GM18508 (cell line): ENCODE measurements at regions not wholly inside any gene's neighbourhood (a gene's known extent, or its start where the extent isn't known, plus 50 kb on each side); places are given as distances from the start of the nearest gene placed in this dataset.

Experiments used
- ATAC-seq: cut with Tn5 transposase; IDR thresholded peaks from one replicate; pipeline ENCODE4 v1.9.1; 2021; ENCODE audit warnings: moderate number of reproducible peaks; ENCODE audit not compliant: insufficient read depth, unreplicated experiment

DNA sequence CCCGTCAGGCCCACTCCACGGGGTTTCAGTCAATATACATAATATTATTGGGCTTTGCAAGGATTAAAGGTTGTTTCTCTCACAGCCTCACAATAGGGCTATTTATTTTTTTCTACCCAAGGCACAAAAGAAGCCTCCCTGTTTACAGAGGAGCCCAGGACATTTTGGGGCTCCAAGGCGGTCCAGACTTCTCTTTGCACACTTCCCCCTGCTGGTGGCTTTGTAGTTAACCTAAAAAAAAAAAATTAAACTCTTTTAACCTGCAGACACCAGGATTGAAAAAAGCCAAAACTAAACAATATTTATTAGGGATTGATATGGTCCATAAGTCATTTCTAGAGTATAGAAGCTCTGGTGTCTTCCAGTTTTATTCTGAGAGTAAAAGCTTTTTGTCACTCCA, 169.7 kb upstream of the ZFHX3 start:
- ATAC-seq = no peak

DNA sequence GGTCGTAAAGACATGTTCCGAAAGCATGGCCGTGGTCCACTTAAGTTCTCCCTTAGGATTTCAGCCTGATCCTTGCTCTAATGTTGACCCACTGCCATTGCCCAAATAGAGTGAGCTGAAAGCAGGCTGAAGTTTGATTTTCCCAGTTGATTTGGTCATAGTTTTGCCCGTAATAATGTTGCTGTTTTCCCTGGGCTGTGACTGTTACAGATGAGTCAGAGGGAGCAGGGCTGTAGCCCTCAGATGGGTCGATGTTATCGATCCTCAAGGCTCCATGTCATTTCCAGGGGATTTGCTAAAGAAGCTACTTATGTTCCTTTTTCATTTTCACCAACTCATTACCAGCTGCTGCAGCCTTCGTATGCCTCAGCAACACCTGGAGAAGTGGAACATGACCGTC, 169.0 kb upstream of the ZFHX3 start:
- ATAC-seq = no peak

DNA sequence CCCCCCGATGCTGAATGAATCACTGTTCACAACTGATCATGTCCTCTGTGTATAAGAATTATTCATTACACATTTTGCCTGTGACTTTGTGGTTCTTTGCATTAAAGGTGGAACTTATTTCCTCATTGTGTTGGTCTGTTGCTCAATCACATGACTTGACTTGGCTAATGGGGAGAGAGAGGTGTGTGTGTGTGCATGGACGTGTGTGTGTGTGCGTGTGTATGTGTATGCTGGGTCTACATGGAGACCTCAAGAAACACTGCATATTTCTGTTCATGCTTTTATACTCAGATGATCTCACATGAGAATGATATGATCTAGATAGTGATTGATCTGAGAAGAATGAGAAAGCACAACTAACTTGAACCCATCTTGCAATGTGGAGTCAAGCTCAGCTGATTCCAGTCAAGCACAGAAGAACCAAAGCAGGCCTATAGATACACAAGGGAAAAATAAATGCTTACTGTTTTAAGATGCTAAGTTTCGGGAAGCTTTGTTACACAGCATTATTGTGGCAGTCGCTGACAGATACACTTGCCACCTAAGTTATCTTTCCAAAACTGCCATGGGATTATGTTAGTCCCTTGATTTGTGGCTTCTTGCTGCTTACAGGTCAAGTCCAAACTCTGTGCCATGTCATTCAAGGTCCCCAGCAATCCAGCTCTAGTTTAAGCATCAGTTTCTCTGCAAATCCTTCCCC, 167.9 kb upstream of the ZFHX3 start:
- ATAC-seq = no peak

DNA sequence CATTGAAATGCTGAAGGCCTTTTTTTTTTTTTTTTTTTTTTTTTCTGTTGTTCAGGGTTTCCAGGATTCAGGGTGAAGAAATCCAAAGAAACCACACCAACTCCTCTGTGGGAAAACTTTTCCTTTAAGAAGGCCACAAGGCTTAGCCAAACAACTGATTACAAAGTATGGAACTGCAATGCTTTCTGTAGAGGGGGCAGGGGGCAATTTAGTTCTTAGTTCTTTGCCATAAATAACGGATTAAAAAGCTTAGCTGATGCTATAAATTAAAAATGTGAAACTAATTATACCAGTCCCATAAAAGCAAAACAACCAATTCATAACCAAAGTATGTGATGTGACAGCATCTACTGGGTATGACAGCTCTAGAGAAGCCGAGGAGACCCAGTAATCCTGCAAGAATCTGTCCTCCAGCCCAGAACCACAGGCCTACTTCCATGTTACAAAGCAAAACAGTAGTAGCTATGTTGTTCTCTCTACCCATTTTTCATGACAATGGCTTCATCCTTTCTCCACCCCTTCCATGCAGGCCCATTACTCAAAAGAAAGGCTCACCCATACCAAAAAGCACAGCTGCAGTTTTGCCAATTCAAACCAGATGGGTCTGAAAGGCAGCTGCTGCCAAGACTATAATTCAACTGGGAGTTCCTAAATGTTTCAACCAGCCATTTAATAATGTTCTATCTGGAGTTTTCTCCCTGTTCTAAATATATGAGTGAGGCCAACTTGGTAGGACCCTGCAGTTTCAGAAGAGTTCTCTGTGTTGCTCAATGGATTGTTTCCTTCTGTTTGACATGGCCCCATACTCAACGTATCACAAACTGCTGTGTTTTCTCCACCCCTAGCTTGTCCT, 167.1 kb upstream of the ZFHX3 start:
- ATAC-seq = no peak

DNA sequence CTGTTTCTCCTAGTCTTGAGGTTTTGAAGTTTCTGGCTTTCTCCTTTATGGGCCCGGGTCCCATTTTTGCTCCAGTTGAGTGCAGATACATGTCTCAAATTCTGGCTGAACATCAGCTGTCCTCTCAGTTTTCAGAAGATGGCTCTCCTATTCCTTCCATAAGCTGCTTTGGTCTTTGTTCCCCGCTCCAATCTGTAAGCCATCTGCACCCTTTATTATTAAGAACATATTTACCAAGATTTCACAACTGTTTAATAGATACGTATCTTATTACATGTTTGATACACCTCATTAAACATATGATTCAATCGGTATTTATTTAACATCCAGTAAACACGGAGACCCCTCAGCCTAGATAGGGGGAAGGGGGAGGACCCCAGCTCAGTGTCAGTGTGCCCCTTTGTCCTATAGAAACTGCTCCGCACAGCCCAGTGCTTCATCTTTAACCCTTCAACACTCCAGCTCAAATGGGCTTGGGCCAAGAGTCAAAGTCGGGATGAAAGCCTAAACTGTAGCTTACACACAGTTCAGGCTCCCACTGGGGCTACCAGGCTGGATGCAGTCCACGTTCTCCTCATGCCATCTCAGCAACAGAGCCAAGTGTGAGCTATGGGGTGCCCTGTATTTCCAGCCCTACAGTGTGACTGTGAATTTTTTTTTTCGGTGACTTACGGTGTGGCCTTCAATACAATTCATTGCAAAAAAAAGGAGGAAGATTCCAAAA, 166.0 kb upstream of the ZFHX3 start:
- ATAC-seq = no peak

DNA sequence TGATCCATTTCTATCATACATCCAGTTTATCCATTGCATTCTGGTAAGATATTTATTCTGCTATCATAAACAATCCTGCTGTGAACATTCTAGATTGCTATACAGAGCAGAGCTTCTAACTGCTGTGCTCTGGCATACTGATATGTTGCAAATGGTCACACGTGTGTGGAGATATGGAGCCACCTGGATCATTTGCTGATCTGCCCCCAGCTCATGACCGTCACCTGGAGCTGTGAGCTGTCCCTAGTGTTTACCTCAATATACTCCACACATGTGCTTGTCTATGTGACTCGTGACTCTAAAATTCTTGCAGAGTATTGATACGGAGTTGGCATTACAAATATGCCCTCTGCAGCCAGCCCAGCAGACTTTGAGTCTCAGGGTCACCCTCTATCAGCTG, 164.5 kb upstream of the ZFHX3 start:
- no peak for ATAC-seq

DNA sequence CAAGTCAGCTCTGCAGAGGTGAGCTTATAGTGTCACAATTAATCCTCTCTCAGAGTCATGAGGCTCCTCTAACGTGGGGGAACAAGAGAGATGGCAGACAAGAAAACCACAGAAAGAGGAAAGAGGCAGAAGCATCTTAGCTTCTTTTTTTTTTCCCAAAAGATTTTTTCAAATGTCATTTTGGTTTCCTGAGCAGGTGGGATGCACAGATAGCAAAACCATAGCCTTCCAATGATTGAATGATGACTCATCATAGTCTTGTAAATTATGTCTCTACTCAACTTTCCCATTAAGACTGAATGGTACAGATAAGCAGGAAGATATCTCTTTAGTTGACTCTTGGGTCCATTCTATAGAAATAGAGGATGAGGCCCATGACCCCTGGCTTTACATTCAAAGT, 162.8 kb upstream of the ZFHX3 start:
- no peak for ATAC-seq

DNA sequence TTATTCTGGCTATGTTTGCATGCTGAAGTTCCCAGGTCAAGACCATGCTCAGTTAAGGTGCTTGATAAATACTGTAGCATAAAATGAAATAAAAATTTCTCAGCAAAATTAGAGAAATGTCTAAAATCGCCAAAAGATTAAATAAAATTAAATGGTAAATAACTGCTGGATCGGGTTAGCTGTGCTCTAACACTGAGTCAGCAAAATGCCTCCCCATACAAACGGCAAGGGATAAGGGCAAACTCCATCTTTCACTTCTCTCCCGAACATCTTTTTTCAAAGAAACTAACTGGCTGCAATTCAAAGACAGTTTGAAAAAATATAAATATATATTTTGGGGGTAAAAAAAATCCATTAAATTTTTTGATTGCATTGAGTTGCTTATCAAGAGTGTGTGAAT, 162.2 kb upstream of the ZFHX3 start:
- ATAC-seq = no peak

DNA sequence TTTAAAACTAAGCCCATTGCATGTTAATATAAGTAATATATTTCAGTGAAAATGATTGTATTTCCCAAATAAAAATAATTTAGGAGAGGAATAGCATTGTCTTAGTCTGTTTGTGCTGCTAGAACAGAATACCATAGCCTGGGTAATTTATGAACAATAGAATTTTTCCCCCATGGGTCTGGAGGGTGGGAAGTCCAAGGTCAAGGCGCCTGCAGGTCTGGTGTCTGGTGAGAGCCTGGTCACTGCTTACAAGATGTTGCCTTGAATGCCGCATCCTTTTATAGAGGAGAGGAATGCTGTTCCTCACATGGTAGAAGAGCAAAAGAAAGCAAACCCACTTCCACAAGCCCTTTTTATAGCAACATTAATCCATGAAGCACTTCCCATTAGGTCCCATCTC, 161.3 kb upstream of the ZFHX3 start:
- ATAC-seq = no peak

DNA sequence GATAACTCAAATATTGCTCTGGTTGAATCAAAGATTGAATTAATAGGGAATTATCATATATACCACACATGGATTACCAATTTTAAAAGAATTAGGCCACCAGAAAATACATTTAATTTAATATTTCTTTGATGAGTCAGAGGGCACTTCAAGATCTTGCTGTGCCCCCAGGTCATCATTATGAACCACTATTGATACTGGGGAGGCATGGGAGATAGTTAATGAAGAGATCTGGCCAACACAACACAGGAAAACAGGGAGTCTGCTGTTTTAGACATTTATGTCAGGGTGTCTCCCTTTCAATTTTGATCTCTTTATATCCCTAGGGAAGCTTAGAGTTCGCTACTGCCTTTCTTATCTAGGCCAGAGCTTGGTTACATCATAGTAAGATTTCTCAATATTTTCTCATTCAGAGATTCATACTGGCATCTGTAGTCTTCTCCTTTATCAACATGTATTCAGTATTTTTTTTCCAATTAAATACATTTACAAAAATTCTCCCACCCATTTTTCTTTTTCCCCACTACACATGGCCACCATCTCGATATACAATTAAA, 158.3 kb upstream of the ZFHX3 start:
- ATAC-seq = no peak

DNA sequence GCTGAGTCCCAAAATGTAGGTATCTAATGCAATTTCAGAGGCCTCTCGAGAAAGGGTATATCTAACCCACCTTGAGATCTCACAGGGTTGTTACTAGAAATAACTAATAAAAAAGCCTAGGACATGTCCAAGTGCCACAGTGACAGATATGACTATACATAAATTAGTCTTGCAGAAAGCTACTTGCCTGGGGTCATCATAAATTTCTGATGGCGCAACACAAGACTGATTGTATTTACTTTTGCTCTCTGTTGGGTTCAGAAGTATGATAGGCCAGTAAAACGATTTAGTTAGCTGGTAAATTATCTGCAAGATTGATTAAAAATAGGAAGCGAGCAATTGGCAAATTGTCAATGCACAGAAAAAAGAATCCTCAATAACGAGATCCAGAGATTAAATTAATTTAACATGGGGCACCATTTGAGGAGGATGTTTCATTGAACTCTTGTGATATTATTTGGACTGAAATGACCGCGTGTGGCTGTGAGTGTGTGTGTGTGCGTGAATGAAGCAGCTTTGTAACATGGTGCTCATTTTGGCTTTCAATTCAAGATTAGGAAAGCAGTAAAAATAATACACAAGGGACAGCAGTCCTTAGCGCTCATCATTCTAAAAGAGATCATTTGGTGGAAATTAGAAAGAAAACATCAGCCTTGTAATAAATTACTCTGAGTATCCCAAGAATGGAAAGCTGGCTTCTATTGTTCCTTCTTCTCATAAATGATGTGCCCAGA, 157.4 kb upstream of the ZFHX3 start:
- no peak for ATAC-seq

DNA sequence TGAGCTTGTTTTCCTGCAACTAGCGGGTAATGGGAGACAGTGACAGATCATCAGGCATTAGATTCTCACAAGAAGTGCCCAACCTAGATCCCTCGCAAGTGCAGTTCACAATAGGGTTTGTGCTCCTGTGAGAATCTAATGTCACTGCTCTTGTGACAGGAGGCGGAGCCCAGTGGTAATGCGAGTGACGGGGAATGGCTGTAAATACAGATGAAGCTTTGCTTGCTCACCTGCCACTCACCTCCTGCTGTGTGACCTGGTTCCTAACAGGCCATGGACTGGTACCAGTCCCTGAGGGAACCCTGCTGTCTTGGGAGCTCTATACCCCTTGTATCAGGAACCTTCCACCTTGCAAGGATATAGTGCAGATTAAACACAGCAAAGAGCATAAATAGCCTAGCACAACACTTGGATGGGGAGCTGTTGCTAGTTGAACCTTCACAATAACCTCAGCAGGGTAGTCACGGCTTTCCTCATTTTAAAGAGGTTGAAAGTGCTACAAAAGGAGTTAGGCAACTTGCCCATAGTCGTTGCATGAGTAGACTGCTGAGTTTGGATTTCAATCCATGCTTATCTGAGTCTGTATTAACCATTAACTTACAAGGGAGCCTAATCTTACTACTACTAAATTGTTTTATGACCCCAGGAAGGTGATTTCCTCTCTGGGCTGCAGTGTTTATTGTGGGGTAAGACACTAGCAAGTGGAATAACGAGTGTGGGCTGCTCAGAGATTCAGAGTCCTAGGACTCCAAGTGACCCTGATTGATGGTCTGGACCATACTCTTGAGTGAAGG, 156.6 kb upstream of the ZFHX3 start:
- ATAC-seq = no peak

DNA sequence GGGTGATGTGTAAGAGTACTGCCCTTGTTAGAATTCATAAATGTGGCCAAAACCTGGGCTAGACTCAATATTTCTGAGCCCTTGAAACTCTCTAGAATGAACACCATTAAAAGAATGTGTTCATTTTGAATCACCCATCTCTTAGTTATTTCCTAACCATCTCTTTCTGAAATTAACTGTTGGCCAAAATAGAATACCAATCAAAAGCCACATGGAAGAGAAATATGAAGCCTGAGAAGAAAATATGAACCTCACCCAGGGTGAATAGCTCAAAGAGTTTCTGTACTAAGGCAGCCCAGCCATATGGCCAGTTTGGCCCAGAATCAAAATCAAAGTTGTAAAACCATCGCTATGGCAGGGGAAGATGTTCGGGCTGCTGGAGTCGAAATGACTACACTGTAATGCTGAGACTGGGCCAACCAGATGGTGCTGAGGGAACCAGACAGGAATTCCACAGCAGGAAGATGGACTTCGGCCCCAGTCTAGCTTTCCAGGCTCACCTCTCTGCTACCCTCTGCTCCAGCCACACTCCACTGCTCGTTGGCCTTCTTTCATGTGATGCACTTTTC, 154.3 kb upstream of the ZFHX3 start:
- ATAC-seq = no peak

DNA sequence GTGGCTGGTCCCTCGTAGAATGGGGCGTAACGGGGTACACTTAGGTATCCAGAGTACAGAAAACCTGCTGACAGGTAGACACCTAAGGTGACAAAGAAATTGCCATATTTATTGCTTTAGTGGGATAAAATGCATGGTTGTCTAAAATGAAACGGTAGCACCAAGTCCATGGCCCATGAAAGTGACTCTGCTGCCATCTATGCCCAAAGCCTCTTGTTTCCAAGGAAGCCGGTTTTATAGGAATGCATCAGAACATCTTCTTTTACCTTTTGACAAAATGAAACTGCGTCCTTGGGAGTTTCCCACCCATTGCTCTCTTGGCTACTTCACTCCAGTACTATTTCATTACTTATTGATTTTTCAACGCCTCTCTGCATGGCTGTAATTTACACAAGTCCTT, 151.3 kb upstream of the ZFHX3 start:
- no peak for ATAC-seq

DNA sequence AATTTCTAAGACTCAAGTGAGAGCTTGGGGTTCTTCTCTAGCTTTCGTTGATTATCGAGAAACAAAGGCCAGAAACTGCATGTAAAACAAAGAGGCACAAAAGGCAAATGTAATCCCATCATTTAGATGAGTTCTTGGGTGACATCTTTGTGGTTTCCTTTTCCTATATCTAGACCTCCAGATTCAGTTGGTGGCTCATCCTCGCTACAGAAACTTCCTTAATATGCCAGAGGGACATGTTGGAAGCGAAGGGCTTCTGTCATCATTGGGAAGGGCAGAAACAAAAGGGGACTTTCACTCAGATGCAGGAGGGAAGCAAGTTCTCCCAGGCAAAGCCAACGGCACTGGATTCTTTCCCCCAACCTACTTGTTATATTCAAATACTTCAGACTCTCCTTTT, 150.6 kb upstream of the ZFHX3 start:
- ATAC-seq = no peak

DNA sequence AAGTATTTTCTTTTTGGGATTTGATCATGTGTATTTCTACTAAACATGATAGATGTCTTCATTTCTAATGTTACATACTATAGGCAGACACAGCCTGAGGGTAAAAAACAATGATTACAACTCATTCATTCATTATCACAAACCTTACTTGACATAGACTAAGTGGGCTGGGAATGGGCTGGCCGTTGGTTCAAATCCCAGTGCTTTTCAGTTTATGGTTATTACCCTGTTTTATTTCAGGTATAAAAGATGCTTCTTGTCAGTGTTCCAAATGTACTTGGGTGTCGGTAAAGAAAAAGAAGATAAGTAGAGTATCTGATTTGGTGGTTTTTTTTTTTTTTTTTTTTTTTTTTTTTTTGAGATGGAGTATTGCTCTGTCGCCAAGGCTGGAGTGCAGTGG, 149.7 kb upstream of the ZFHX3 start:
- ATAC-seq = no peak

DNA sequence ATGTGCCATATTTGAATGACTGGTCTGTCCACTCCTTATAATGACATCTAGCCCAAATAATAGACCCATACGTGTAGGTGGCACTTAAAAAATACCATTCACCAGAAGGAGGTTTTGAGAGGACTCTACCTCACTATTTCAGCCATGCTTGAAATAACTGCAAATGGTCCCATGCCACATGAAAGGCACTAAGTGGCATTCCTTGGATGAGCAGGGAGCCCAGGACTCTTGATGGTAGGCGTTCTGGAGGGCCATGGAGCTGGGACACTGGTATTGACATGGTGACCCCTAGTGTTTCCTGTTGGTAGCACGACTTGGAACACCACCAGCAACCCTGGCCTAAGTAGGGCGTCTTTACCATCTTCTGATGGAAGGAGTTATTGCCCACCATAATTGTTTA, 148.7 kb upstream of the ZFHX3 start:
- ATAC-seq = no peak

DNA sequence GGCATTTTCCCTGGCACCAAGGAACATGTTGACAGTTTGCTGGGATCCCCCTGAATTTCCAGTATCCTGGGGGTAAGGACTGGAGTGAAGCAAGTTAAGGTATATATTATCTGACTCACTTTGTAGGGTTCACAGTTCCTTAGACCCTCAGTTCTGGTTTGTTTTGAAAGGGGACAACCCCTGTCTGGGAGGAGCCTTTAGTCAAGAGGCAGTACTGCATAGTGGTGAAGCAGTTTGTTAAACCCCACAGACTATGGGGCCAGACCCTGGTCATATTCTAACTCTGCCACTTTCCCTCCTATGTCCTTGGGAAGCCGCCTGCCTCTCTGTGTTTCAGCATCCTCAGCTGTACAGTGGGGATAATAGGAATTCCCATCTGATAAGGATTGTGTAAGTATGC, 145.5 kb upstream of the ZFHX3 start:
- no peak for ATAC-seq

DNA sequence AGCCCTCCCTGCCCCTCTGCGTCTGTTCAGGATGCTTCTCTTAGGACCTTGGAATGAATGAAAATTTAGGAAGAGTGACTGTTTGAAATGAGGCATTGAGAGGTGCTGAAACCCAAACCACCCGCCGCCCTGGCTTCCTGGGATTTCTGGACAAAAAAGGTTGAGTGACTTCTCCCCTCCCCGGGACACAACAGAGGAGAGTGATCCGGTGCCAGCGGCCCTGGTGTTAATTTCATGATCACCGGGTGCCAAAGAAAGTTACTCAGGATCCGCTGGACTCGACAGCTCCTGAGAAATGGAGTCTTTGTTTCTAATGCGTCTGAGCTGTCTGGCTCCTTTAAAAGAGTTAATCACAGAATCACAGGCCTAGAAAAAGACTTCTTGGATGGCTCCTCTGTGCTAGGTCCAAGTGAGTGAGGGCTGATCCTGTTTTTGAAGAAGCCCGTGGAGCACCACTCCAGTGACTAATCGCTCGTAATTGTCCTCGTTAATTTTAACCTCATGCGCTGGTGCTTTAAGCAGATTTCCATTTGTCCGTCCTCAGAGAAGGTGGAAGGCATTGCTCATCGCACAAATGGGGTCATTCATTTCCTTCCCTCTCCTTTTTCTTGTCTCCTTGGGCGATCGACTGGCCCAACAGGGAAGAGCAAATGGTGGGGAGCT, 144.4 kb upstream of the ZFHX3 start:
- no peak for ATAC-seq
